ENCODE measurements at regions not wholly inside any gene's neighbourhood (a gene's known extent, or its start where the extent isn't known, plus 50 kb on each side); places are given as distances from the start of the nearest gene placed in this dataset.

DNA sequence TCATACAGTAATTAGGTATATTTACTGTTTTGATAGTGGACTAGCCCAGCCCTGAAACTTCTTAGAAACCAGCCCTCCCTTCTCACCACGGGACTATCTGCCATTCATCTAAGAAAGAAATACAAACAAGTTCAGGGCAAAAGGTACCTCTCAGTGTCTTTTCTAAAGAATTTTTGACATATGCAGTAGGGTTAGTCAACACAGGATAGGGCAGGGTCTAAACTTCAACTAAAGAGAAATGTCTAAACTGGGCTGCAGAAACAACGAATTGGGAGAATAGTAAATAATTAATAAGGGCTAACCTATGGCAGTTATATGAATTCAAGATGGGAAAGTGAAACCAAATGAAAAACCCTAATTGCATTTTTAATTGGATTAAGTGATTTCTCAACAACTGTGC, 496.6 kb downstream of the INHBA start (continued):
- TF ChIP-seq, protein P1, sequence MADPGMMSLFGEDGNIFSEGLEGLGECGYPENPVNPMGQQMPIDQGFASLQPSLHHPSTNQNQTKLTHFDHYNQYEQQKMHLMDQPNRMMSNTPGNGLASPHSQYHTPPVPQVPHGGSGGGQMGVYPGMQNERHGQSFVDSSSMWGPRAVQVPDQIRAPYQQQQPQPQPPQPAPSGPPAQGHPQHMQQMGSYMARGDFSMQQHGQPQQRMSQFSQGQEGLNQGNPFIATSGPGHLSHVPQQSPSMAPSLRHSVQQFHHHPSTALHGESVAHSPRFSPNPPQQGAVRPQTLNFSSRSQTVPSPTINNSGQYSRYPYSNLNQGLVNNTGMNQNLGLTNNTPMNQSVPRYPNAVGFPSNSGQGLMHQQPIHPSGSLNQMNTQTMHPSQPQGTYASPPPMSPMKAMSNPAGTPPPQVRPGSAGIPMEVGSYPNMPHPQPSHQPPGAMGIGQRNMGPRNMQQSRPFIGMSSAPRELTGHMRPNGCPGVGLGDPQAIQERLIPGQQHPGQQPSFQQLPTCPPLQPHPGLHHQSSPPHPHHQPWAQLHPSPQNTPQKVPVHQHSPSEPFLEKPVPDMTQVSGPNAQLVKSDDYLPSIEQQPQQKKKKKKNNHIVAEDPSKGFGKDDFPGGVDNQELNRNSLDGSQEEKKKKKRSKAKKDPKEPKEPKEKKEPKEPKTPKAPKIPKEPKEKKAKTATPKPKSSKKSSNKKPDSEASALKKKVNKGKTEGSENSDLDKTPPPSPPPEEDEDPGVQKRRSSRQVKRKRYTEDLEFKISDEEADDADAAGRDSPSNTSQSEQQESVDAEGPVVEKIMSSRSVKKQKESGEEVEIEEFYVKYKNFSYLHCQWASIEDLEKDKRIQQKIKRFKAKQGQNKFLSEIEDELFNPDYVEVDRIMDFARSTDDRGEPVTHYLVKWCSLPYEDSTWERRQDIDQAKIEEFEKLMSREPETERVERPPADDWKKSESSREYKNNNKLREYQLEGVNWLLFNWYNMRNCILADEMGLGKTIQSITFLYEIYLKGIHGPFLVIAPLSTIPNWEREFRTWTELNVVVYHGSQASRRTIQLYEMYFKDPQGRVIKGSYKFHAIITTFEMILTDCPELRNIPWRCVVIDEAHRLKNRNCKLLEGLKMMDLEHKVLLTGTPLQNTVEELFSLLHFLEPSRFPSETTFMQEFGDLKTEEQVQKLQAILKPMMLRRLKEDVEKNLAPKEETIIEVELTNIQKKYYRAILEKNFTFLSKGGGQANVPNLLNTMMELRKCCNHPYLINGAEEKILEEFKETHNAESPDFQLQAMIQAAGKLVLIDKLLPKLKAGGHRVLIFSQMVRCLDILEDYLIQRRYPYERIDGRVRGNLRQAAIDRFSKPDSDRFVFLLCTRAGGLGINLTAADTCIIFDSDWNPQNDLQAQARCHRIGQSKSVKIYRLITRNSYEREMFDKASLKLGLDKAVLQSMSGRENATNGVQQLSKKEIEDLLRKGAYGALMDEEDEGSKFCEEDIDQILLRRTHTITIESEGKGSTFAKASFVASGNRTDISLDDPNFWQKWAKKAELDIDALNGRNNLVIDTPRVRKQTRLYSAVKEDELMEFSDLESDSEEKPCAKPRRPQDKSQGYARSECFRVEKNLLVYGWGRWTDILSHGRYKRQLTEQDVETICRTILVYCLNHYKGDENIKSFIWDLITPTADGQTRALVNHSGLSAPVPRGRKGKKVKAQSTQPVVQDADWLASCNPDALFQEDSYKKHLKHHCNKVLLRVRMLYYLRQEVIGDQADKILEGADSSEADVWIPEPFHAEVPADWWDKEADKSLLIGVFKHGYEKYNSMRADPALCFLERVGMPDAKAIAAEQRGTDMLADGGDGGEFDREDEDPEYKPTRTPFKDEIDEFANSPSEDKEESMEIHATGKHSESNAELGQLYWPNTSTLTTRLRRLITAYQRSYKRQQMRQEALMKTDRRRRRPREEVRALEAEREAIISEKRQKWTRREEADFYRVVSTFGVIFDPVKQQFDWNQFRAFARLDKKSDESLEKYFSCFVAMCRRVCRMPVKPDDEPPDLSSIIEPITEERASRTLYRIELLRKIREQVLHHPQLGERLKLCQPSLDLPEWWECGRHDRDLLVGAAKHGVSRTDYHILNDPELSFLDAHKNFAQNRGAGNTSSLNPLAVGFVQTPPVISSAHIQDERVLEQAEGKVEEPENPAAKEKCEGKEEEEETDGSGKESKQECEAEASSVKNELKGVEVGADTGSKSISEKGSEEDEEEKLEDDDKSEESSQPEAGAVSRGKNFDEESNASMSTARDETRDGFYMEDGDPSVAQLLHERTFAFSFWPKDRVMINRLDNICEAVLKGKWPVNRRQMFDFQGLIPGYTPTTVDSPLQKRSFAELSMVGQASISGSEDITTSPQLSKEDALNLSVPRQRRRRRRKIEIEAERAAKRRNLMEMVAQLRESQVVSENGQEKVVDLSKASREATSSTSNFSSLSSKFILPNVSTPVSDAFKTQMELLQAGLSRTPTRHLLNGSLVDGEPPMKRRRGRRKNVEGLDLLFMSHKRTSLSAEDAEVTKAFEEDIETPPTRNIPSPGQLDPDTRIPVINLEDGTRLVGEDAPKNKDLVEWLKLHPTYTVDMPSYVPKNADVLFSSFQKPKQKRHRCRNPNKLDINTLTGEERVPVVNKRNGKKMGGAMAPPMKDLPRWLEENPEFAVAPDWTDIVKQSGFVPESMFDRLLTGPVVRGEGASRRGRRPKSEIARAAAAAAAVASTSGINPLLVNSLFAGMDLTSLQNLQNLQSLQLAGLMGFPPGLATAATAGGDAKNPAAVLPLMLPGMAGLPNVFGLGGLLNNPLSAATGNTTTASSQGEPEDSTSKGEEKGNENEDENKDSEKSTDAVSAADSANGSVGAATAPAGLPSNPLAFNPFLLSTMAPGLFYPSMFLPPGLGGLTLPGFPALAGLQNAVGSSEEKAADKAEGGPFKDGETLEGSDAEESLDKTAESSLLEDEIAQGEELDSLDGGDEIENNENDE (IDR thresholded peaks at IDR 0.05; ENCODE audit: insufficient replicate concordance, low read length): no peak
- TF ChIP-seq SAP30 (IDR thresholded peaks at IDR 0.05; ENCODE audit: insufficient read depth, insufficient replicate concordance, low read length) (no peak), JUN (IDR thresholded peaks at IDR 0.05; ENCODE audit: low read depth, low read length) (no peak), SRF (IDR thresholded peaks at IDR 0.05; ENCODE audit: low read depth, low read length) (no peak), SUZ12 (IDR thresholded peaks at IDR 0.05; ENCODE audit: low read length) (no peak), SIX5 (IDR thresholded peaks at IDR 0.05; ENCODE audit: low read depth, low read length) (no peak)
